Mesothelial cell of epicardium (in vitro differentiated cells): ENCODE measurements at regions not wholly inside any gene's neighbourhood (a gene's known extent, or its start where the extent isn't known, plus 50 kb on each side); places are given as distances from the start of the nearest gene placed in this dataset.

ENCODE experiments used
- DNase-seq, 2 experiments: peaks; one replicate each; pipeline ENCODE4 v3.0.0; 2021; ENCODE audit warnings: low spot score in 2 of 2; ENCODE audit not compliant: unreplicated experiment in 2 of 2
- H3K27ac Mint-ChIP-seq: 2 replicates; pipeline ENCODE4 v1.8.0; 2021; ENCODE audit warnings: mixed read lengths
- H3K27me3 Mint-ChIP-seq: 2 replicates; pipeline ENCODE4 v1.8.0; 2021; ENCODE audit warnings: low read depth, mixed read lengths
- H3K36me3 Mint-ChIP-seq: 2 replicates; pipeline ENCODE4 v1.8.0; 2021; ENCODE audit warnings: mixed read lengths
- H3K4me1 Mint-ChIP-seq: 2 replicates; pipeline ENCODE4 v1.8.0; 2021; ENCODE audit warnings: mixed read lengths
- H3K4me3 Mint-ChIP-seq: 2 replicates; pipeline ENCODE4 v1.8.0; 2021; ENCODE audit warnings: mild to moderate bottlenecking, moderate library complexity, mixed read lengths
- H3K9me3 Mint-ChIP-seq: 2 replicates; pipeline ENCODE4 v1.8.0; 2021; ENCODE audit warnings: mixed read lengths
- CTCF ChIP-seq: fragments of 200-600 bp; sonication (generic); IDR thresholded peaks from one replicate; pipeline ENCODE4 v1.5.0; 2021; ENCODE audit warnings: antibody characterized with exemption; ENCODE audit not compliant: unreplicated experiment

GRCh38 chrX:93985344-93986307, 311.6 kb downstream of the FAM133A start:
- Mint-ChIP-seq H3K27me3 (no peaks in the 10 kb centered on the region), H3K9me3 (peaks cover 20% of the 10 kb centered on the region), H3K4me1 (no peaks in the 10 kb centered on the region), H3K36me3 (no peaks in the 10 kb centered on the region), H3K4me3 (no peak overlapping the region), H3K27ac (no peak overlapping the region)
- no peak for TF ChIP-seq CTCF
- DNase-seq: no peak
